ENCODE measurements at regions not wholly inside any gene's neighbourhood (a gene's known extent, or its start where the extent isn't known, plus 50 kb on each side); places are given as distances from the start of the nearest gene placed in this dataset.

DNA sequence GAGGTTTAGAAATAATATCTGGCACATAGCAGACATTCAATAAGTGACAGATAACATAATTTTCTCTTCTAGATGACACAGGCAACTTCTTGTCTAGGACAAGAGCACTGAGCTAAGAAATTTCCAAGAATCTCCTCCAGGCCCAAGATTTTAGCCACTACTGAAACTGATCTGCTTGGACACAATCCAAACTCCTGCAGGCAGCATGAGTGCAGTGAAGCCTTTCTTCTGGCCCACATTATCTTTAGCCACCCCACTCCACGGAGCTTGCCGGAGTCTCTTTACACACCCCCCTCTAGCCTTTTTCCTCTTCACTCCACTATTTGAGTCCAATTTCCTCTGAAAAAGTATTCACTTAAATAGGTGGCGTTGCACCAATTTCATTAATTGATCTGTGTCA, 142.9 kb upstream of the DUSP10 start:
- H3K4me1 ChIP-seq (ENCODE audit: control insufficient read depth, low read length), result no peaks in the 10 kb centered on the region
- no peak for TF ChIP-seq EZH2phosphoT487 (IDR thresholded peaks at IDR 0.05; ENCODE audit: borderline replicate concordance, low read length)
- TF ChIP-seq, protein P1, sequence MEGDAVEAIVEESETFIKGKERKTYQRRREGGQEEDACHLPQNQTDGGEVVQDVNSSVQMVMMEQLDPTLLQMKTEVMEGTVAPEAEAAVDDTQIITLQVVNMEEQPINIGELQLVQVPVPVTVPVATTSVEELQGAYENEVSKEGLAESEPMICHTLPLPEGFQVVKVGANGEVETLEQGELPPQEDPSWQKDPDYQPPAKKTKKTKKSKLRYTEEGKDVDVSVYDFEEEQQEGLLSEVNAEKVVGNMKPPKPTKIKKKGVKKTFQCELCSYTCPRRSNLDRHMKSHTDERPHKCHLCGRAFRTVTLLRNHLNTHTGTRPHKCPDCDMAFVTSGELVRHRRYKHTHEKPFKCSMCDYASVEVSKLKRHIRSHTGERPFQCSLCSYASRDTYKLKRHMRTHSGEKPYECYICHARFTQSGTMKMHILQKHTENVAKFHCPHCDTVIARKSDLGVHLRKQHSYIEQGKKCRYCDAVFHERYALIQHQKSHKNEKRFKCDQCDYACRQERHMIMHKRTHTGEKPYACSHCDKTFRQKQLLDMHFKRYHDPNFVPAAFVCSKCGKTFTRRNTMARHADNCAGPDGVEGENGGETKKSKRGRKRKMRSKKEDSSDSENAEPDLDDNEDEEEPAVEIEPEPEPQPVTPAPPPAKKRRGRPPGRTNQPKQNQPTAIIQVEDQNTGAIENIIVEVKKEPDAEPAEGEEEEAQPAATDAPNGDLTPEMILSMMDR (IDR thresholded peaks at IDR 0.05; ENCODE audit: low read depth, low read length, poor library complexity, severe bottlenecking), result no peak
- peaks cover 3% of the 10 kb centered on the region; the same call in 1 of the 2 replicates for H3K27me3 ChIP-seq (ENCODE audit: control insufficient read depth, low read length)
- no peaks in the 10 kb centered on the region for H3K36me3 ChIP-seq (ENCODE audit: control insufficient read depth, low read length)
- H4K20me1 ChIP-seq (ENCODE audit: control insufficient read depth, insufficient read depth, low read depth, low read length), result no peaks in the 10 kb centered on the region
- no peaks in the 10 kb centered on the region for H3F3A ChIP-seq (ENCODE audit: control insufficient read depth, insufficient read depth)
- H3K79me2 ChIP-seq (ENCODE audit: control insufficient read depth, low read length), result no peaks in the 10 kb centered on the region
- no peaks in the 10 kb centered on the region for H3K9me3 ChIP-seq (ENCODE audit: control insufficient read depth, insufficient read depth, low read length)
- H3K27ac ChIP-seq (ENCODE audit: low read depth, low read length), result no peak overlapping the region
- H3K9me2 ChIP-seq (replicated peaks; ENCODE audit: control insufficient read depth, low read length), result no peaks in the 10 kb centered on the region
- H3K4me3 ChIP-seq (ENCODE audit: low read length), result no peak overlapping the region
- H3K4me2 ChIP-seq (ENCODE audit: low read length), result no peak overlapping the region

DNA sequence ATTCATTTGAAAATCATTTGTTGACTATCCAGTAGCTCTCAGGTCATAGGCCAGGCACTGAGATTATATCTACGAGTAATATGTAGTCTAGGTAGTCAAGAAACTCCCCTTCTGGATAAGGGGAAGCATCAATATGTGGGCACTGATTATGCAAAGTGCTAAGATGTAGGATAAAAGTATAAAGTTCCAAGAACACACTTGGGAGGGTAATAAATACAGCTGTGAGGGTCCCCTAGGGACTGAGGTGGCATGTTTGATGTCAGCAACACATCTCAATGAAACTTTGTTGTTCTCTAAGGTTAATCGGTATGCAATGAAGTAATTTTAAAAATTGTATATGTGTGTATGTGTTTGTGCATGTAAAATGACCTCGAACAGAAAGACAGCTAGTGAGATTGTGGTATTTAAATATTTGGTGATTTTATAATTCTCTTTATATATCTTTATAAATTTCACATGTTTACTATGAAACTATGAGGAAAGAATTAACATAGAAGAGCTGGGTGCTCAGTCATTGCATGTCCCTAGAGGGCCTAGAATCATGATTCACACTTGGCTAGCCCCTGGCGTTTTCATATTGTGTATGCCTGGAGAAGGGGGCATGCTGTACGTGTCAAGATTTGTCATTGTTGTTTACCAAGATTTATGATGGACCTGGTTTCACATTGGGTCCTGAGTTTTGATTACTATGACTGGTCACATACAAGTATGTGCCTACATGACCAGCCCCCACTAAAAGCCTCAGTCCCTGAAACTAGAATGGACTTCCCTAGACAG, 140.1 kb upstream of the DUSP10 start:
- Histone ChIP-seq H3K4me2 (ENCODE audit: low read length) (no peak overlapping the region), H4K20me1 (ENCODE audit: control insufficient read depth, insufficient read depth, low read depth, low read length) (no peaks in the 10 kb centered on the region), H3K9me3 (ENCODE audit: control insufficient read depth, insufficient read depth, low read length) (no peaks in the 10 kb centered on the region), H3K4me3 (ENCODE audit: low read length) (no peak overlapping the region), H3K27ac (ENCODE audit: low read depth, low read length) (no peak overlapping the region), H3K27me3 (ENCODE audit: control insufficient read depth, low read length) (0 out of 2 replicates have a peak, but pooled peaks cover 4% of the 10 kb centered on the region), H3K36me3 (ENCODE audit: control insufficient read depth, low read length) (no peaks in the 10 kb centered on the region), H3K4me1 (ENCODE audit: control insufficient read depth, low read length) (no peaks in the 10 kb centered on the region), H3K9me2 (replicated peaks; ENCODE audit: control insufficient read depth, low read length) (no peaks in the 10 kb centered on the region), H3F3A (ENCODE audit: control insufficient read depth, insufficient read depth) (no peaks in the 10 kb centered on the region), H3K79me2 (ENCODE audit: control insufficient read depth, low read length) (no peaks in the 10 kb centered on the region)
- TF ChIP-seq EZH2phosphoT487 (IDR thresholded peaks at IDR 0.05; ENCODE audit: borderline replicate concordance, low read length), result no peak
- TF ChIP-seq, protein P1 (IDR thresholded peaks at IDR 0.05; ENCODE audit: low read depth, low read length, poor library complexity, severe bottlenecking), result no peak

DNA sequence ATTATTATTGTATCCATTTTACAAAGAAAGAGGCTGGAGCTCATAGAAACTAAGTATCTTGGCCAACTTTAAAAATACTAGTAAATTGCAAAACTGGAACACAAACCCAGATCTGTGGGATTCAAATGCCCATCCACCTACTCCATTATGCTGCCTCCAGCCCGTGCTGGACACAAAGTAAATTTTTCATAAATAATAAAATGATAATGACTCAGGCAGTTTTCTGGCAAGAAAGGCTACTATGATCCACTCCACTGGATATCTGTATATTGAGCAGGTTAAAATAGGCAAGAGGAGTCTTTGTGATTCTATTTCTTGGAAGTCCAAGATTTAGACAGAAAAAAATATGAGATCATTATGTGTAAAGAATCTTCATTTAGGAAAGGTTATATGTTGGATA, 138.3 kb upstream of the DUSP10 start:
- no peaks in the 10 kb centered on the region for H4K20me1 ChIP-seq (ENCODE audit: control insufficient read depth, insufficient read depth, low read depth, low read length)
- H3K27me3 ChIP-seq (ENCODE audit: control insufficient read depth, low read length), result 0 out of 2 replicates have a peak, but pooled peaks cover 4% of the 10 kb centered on the region
- H3K4me1 ChIP-seq (ENCODE audit: control insufficient read depth, low read length), result no peaks in the 10 kb centered on the region
- H3K9me3 ChIP-seq (ENCODE audit: control insufficient read depth, insufficient read depth, low read length), result no peaks in the 10 kb centered on the region
- H3K9me2 ChIP-seq (replicated peaks; ENCODE audit: control insufficient read depth, low read length), result no peaks in the 10 kb centered on the region
- H3F3A ChIP-seq (ENCODE audit: control insufficient read depth, insufficient read depth), result no peaks in the 10 kb centered on the region
- H3K36me3 ChIP-seq (ENCODE audit: control insufficient read depth, low read length), result no peaks in the 10 kb centered on the region
- H3K4me3 ChIP-seq (ENCODE audit: low read length), result no peak overlapping the region
- H3K27ac ChIP-seq (ENCODE audit: low read depth, low read length), result no peak overlapping the region
- H3K79me2 ChIP-seq (ENCODE audit: control insufficient read depth, low read length), result no peaks in the 10 kb centered on the region
- TF ChIP-seq, protein P1 (IDR thresholded peaks at IDR 0.05; ENCODE audit: low read depth, low read length, poor library complexity, severe bottlenecking), result no peak
- TF ChIP-seq EZH2phosphoT487 (IDR thresholded peaks at IDR 0.05; ENCODE audit: borderline replicate concordance, low read length), result no peak
- H3K4me2 ChIP-seq (ENCODE audit: low read length), result no peak overlapping the region
